Fibroblast of mammary gland (primary cell): ENCODE measurements at regions not wholly inside any gene's neighbourhood (a gene's known extent, or its start where the extent isn't known, plus 50 kb on each side); places are given as distances from the start of the nearest gene placed in this dataset.
A peak's percentile ranks its signal among the peaks of the same experiment; 100 is the strongest.

Source experiments
- DNase-seq: peaks from one replicate; pipeline ENCODE4 v3.0.0-alpha.2; 2010; ENCODE audit warnings: low read depth
- H3K4me3 ChIP-seq: 2 replicates; pipeline ENCODE4 v1.5.1; 2011; ENCODE audit warnings: low read depth, mild to moderate bottlenecking, low read length, moderate library complexity; ENCODE audit not compliant: control insufficient read depth
- TF ChIP-seq, protein P1 (sequence below): conservative IDR thresholded peaks from 2 replicates; pipeline ENCODE4 v1.5.1; 2011; ENCODE audit warnings: low read depth, low read length, inconsistent platforms; ENCODE audit not compliant: control insufficient read depth, insufficient read depth

- no peak for DNase-seq
- no peak overlapping the region for H3K4me3 ChIP-seq
- TF ChIP-seq, protein P1, sequence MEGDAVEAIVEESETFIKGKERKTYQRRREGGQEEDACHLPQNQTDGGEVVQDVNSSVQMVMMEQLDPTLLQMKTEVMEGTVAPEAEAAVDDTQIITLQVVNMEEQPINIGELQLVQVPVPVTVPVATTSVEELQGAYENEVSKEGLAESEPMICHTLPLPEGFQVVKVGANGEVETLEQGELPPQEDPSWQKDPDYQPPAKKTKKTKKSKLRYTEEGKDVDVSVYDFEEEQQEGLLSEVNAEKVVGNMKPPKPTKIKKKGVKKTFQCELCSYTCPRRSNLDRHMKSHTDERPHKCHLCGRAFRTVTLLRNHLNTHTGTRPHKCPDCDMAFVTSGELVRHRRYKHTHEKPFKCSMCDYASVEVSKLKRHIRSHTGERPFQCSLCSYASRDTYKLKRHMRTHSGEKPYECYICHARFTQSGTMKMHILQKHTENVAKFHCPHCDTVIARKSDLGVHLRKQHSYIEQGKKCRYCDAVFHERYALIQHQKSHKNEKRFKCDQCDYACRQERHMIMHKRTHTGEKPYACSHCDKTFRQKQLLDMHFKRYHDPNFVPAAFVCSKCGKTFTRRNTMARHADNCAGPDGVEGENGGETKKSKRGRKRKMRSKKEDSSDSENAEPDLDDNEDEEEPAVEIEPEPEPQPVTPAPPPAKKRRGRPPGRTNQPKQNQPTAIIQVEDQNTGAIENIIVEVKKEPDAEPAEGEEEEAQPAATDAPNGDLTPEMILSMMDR = no peak
Observed at GRCh38 chr2:105977807-105978206, 216.3 kb downstream of the UXS1 start.

DNA sequence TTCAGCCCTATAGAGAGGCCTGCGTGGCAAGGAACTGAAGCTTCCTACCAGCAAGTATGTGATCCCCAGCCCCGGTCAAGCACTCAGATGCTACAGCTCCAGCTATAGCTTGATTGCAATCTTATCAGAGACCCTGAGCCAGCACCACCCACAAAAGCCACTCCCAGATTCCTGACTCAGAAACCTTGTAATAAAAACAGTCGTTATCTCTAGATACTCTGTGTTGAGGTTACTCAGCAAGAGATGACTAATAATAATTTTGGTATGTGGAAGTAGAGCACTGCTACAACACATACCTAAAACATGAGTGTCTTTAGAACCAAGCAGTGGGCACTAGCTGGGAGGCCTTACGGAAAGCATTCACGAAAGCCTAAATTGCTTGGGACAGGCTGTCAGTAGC, 216.9 kb downstream of the UXS1 start:
- H3K4me3 ChIP-seq = no peak overlapping the region
- DNase-seq = peak; percentile 78
- TF ChIP-seq, protein P1 = no peak

DNA sequence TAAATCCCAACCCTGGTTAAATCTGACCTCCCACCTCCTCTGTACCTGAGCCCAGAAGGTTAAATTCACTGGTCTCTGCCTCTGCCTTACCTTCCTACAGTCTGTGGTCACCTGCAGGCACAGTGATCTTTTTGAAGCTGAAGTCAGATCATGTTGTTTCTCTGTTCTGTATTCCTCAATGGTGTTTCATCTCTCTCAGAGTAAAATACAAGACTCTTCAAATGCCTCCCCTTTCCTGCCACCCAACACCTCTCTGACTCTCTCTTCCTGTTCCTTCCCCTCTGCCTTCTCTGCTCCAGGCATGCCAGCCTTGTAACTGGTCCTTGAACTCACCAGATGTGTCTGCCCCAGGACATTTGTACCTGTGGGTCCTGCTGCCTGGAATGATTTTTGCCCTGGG, 219.3 kb downstream of the UXS1 start:
- H3K4me3 ChIP-seq = no peak overlapping the region
- DNase-seq = no peak
- TF ChIP-seq, protein P1 = no peak

DNA sequence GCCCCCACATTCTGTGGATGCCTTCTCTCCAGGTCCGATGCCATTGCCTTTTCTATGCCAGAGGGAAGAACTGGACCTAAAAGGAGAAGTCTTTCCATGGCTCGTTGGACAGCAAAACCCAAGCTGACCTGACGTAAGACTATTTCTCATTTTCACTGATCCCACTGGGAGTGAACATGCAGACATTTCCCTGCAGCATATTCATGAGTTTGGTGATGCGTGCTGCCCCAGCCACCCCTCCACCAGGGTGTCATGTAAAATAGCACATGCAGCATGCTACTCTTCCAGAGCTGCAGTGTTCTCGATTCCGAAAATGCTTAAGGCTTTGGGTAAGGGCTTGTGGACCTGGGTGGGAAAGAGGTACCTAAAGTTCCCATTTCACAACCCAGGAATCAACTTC, 221.2 kb downstream of the UXS1 start:
- no peak for DNase-seq
- H3K4me3 ChIP-seq = no peak overlapping the region
- TF ChIP-seq, protein P1 = no peak

GRCh38 chr2:105972246-105972645, 221.9 kb downstream of the UXS1 start:
- TF ChIP-seq, protein P1 = no peak
- no peak for DNase-seq
- no peak overlapping the region for H3K4me3 ChIP-seq

GRCh38 chr2:105969552-105969951, 224.5 kb downstream of the UXS1 start:
- DNase-seq = peak; percentile 7
- H3K4me3 ChIP-seq = no peak overlapping the region
- TF ChIP-seq, protein P1 = peak; percentile 40

DNA sequence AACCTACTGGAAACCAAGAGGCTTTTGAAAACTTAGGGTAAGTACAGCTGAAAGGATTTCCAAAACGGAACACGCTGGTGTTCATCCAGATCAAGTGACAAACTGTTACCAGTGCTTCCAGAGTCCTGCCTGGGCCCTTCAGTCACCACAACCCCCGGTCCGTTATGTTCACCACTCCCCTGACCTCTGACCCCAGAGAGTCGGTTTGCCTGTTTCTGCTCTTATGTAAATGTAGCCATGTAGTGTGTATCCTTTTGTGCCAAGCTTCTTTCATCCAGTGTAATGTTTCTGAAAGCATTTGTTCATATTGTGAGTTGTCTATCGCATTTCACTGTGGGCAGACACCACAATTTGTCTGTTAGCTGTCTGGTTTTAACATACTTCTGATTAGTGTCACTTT, 217.5 kb downstream of the NCK2 start:
- TF ChIP-seq, protein P1 = no peak
- H3K4me3 ChIP-seq = no peak overlapping the region
- DNase-seq = no peak
